B cell (primary cell): ENCODE measurements at regions not wholly inside any gene's neighbourhood (a gene's known extent, or its start where the extent isn't known, plus 50 kb on each side); places are given as distances from the start of the nearest gene placed in this dataset.

Experiments used
- ATAC-seq: fragments of 200-7000 bp; cut with Tn5 transposase; one replicate; pipeline ENCODE4 v1.10.0; 2021; ENCODE audit warnings: low read depth, mild to moderate bottlenecking, moderate number of reproducible peaks, moderate library complexity
- CTCF ChIA-PET: fragments of 350-600 bp; sonication (Branson Sonifier 250); formaldehyde crosslinking; loops from one replicate; lab custom pipeline; 2021; ENCODE audit warnings: antibody characterized with exemption, inconsistent platforms; lab: Charles Lee
- POLR2A ChIA-PET: fragments of 350-600 bp; sonication (Branson Sonifier 250); formaldehyde crosslinking; loops from one replicate; lab custom pipeline; 2021; ENCODE audit warnings: antibody characterized with exemption; lab: Charles Lee
- DNase-seq: peaks from one replicate; pipeline ENCODE4 v3.0.0; 2013
- H2AFZ ChIP-seq: 2 replicates; pipeline ENCODE4 v1.6.1; 2012; ENCODE audit warnings: mild to moderate bottlenecking, low read depth, low read length; ENCODE audit not compliant: insufficient read depth, poor library complexity, severe bottlenecking
- H3K27ac ChIP-seq, 2 donors: 1 replicate in 1 of 2; 2 replicates in 1 of 2; pipeline ENCODE4 v1.5.1; 2012 to 2013; ENCODE audit warnings: low read length in 2 of 2, mild to moderate bottlenecking in 2 of 2, moderate library complexity in 1 of 2
- H3K27me3 ChIP-seq, 4 experiments: fragments of 200-600 bp in 1 of 4; sonication (generic) in 1 of 4; replicated peaks in 1 of 4; 1 replicate in 2 of 4; 2 replicates in 2 of 4; pipeline versions ENCODE4 v1.6.1 to v1.7.0; 2013 to 2016; ENCODE audit warnings: low read length in 3 of 4, mild to moderate bottlenecking in 2 of 4, mixed read lengths in 1 of 4, moderate library complexity in 1 of 4; ENCODE audit not compliant: insufficient read depth in 4 of 4, control insufficient read depth in 3 of 4; ENCODE audit errors: control extremely low read depth in 1 of 4
- H3K36me3 ChIP-seq, 2 experiments: replicated peaks in 1 of 2; 1 replicate in 1 of 2; 2 replicates in 1 of 2; pipeline versions ENCODE4 v1.6.1 to v1.7.1; 2013; ENCODE audit warnings: low read length in 1 of 2; ENCODE audit not compliant: insufficient read depth in 2 of 2, control insufficient read depth in 1 of 2; ENCODE audit errors: control extremely low read depth in 1 of 2, extremely low read depth in 1 of 2
- H3K4me1 ChIP-seq, 2 donors: fragments of 200-600 bp in 1 of 2; sonication (generic) in 1 of 2; 1 replicate in 1 of 2; 2 replicates in 1 of 2; pipeline versions ENCODE4 v1.5.1 to v1.6.1; 2013 to 2017; ENCODE audit warnings: low read length in 2 of 2; ENCODE audit not compliant: control insufficient read depth in 2 of 2, insufficient read depth in 2 of 2
- H3K4me2 ChIP-seq: replicated peaks from 2 replicates; pipeline ENCODE3; 2012; ENCODE audit warnings: mild to moderate bottlenecking, low read depth, low read length; ENCODE audit not compliant: poor library complexity, severe bottlenecking
- H3K4me3 ChIP-seq, 5 experiments: fragments of 200-600 bp in 1 of 5; sonication (generic) in 1 of 5; 1 replicate in 3 of 5; 2 replicates in 2 of 5; pipeline versions ENCODE4 v1.5.1 to v1.7.0; 2011 to 2016; ENCODE audit warnings: low read length in 4 of 5, mild to moderate bottlenecking in 4 of 5, low read depth in 2 of 5, control low read depth in 1 of 5, moderate library complexity in 1 of 5; ENCODE audit not compliant: insufficient read depth in 1 of 5; ENCODE audit errors: control extremely low read depth in 1 of 5, extremely low read depth in 1 of 5
- H3K79me2 ChIP-seq: fragments of 200-600 bp; sonication (generic); one replicate; pipeline ENCODE4 v1.6.0; 2016; ENCODE audit warnings: low read length; ENCODE audit not compliant: control insufficient read depth, insufficient read depth
- H3K9ac ChIP-seq: fragments of 200-600 bp; sonication (generic); 2 replicates; pipeline ENCODE4 v1.6.1; 2017; ENCODE audit warnings: mild to moderate bottlenecking, low read length, moderate library complexity
- H3K9me3 ChIP-seq, 3 donors: one replicate each; pipeline versions ENCODE4 v1.6.1 to v1.7.1; 2013; ENCODE audit warnings: low read length in 2 of 3; ENCODE audit not compliant: control insufficient read depth in 2 of 3, insufficient read depth in 1 of 3; ENCODE audit errors: control extremely low read depth in 1 of 3
- H4K20me1 ChIP-seq: 2 replicates; pipeline ENCODE4 v1.6.0; 2012; ENCODE audit warnings: mild to moderate bottlenecking, low read length; ENCODE audit not compliant: insufficient read depth, control insufficient read depth, poor library complexity, severe bottlenecking
- H3K27ac Mint-ChIP-seq: one replicate; pipeline ENCODE4 v1.8.0; 2021; ENCODE audit warnings: mixed read lengths
- H3K27me3 Mint-ChIP-seq: one replicate; pipeline ENCODE4 v1.8.0; 2021; ENCODE audit warnings: mixed read lengths
- H3K4me1 Mint-ChIP-seq: one replicate; pipeline ENCODE4 v1.8.0; 2021; ENCODE audit warnings: mixed read lengths
- H3K4me3 Mint-ChIP-seq: one replicate; pipeline ENCODE4 v1.8.0; 2021; ENCODE audit warnings: mixed read lengths
- H3K9me3 Mint-ChIP-seq: one replicate; pipeline ENCODE4 v1.8.0; 2022; ENCODE audit warnings: mixed read lengths; ENCODE audit not compliant: insufficient read depth
- CTCF ChIP-seq: fragments of 200-600 bp; IDR thresholded peaks from one replicate; pipeline ENCODE4 v1.8.0; 2022; ENCODE audit warnings: antibody characterized with exemption, mild to moderate bottlenecking
- EZH2 ChIP-seq: IDR thresholded peaks from 2 replicates; pipeline ENCODE4 v1.6.1; 2012; ENCODE audit warnings: borderline replicate concordance, low read depth, mild to moderate bottlenecking, moderate library complexity, low read length; ENCODE audit not compliant: insufficient read depth, poor library complexity, severe bottlenecking
- WGBS: methylation state at CpG from one replicate; pipeline ENCODE4 v1.1.5; 2013; ENCODE audit warnings: missing lambda C conversion rate; ENCODE audit not compliant: insufficient coverage; 5-methylcytosine and 5-hydroxymethylcytosine counted together
- intact Hi-C: fragments of 100-400 bp; cut with micrococcal nuclease; formaldehyde crosslinking; loops from one replicate; pipeline ENCODE4 v1.10.0; 2022

DNA sequence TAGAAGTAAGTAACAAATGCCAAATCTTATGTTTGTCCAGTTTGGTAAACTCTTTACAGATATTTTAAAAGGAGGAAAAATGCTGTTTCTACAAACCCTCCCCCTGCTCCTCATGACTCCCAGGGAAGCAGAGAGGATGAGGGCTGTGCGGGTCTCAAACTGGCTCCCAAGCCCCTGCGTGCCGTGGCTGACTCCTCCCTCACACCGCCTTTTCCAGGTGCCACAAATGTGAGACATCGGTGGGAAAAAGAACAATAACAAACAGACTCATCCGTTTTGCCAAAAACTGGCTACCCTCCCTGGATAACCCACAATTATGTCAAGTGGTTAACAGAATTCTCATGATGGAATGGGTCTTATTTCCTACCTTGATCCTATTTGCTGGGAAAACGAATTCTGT lies 594.6 kb downstream of the PTPRU start:
- H3K4me1 ChIP-seq = no peaks in the 10 kb centered on the region
- no peak for TF ChIP-seq CTCF
- no peak for TF ChIP-seq EZH2
- ChIA-PET POLR2A (no interaction called here), CTCF (no interaction called here)
- H3K4me2 ChIP-seq = no peak overlapping the region
- H2AFZ ChIP-seq = no peak overlapping the region
- intact Hi-C loops = no loop called here
- H3K4me3 Mint-ChIP-seq = no peak overlapping the region
- no peaks in the 10 kb centered on the region for H3K9me3 Mint-ChIP-seq
- ATAC-seq (no peak), DNase-seq (no peak)
- H3K27ac ChIP-seq = no peak overlapping the region
- H3K27me3 ChIP-seq = no peaks in the 10 kb centered on the region
- H3K36me3 ChIP-seq = no peaks in the 10 kb centered on the region
- H3K27ac Mint-ChIP-seq = no peak overlapping the region
- no peaks in the 10 kb centered on the region for H4K20me1 ChIP-seq
- no peaks in the 10 kb centered on the region for H3K4me1 Mint-ChIP-seq
- H3K79me2 ChIP-seq = no peaks in the 10 kb centered on the region
- no peak overlapping the region for H3K4me3 ChIP-seq
- H3K9ac ChIP-seq = no peak overlapping the region
- H3K9me3 ChIP-seq = no peaks in the 10 kb centered on the region
- H3K27me3 Mint-ChIP-seq = peaks cover 9% of the 10 kb centered on the region
- WGBS = 90% methylated on average over 4 of the region's 7 CpGs

DNA sequence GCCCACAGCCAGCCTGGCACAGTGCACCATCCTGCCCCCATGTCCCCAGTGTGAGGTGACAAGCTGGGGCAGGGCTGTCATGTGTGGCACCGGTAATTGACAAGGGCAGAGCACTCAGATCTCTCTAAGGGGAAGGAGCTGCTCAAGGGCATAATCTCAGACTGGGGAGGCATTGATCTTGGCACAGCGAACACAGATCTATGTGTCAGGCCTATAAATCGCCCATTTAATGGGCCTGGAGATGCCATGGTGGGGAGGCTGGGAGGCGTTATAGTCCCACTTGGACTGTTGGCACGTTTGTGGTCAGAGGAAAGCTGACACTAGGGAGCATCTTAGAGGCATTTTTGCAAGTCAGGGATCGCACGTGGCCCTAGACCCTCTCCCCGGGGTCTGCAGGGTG lies 594.1 kb downstream of the PTPRU start:
- Histone ChIP-seq H3K36me3 (no peaks in the 10 kb centered on the region), H3K27me3 (no peaks in the 10 kb centered on the region), H3K9me3 (no peaks in the 10 kb centered on the region), H3K9ac (no peak overlapping the region), H3K79me2 (no peaks in the 10 kb centered on the region), H3K27ac (no peak overlapping the region), H4K20me1 (no peaks in the 10 kb centered on the region), H3K4me3 (no peak overlapping the region), H3K4me1 (no peaks in the 10 kb centered on the region), H3K4me2 (no peak overlapping the region), H2AFZ (no peak overlapping the region)
- DNase-seq (no peak), ATAC-seq (no peak)
- POLR2A ChIA-PET = no interaction called here
- no peak overlapping the region for H3K27ac Mint-ChIP-seq
- no peak overlapping the region for H3K4me3 Mint-ChIP-seq
- no peaks in the 10 kb centered on the region for H3K4me1 Mint-ChIP-seq
- intact Hi-C loops = no loop called here
- WGBS = 63% methylated on average over 8 of the region's 8 CpGs
- H3K27me3 Mint-ChIP-seq = peaks cover 6% of the 10 kb centered on the region
- CTCF ChIA-PET = no interaction called here
- H3K9me3 Mint-ChIP-seq = no peaks in the 10 kb centered on the region
- TF ChIP-seq CTCF = no peak
